GM12864 (cell line): ENCODE measurements at regions not wholly inside any gene's neighbourhood (a gene's known extent, or its start where the extent isn't known, plus 50 kb on each side); places are given as distances from the start of the nearest gene placed in this dataset.

ENCODE experiments used
- DNase-seq: peaks from one replicate; pipeline ENCODE4 v3.0.0-alpha.2; 2011; ENCODE audit warnings: low read depth
- H3K4me3 ChIP-seq: 2 replicates; pipeline ENCODE4 v1.5.1; 2011; ENCODE audit warnings: mild to moderate bottlenecking, low read depth, low read length, control low read depth
- CTCF ChIP-seq: IDR thresholded peaks from 2 replicates; pipeline ENCODE4 v1.5.1; 2011; ENCODE audit warnings: low read depth, mild to moderate bottlenecking, moderate library complexity, low read length, control low read depth, inconsistent platforms; ENCODE audit errors: missing control alignments

GRCh38 chr3:21256932-21257331 is 494.1 kb downstream of the ZNF385D start:
- DNase-seq: no peak
- H3K4me3 ChIP-seq: no peak overlapping the region
- TF ChIP-seq CTCF: no peak

- no peak for DNase-seq
- H3K4me3 ChIP-seq: no peak overlapping the region
- TF ChIP-seq CTCF: no peak
These were observed 512.3 kb downstream of the ZNF385D start for GRCh38 chr3:21238661-21239060.

- H3K4me3 ChIP-seq: no peak overlapping the region
- TF ChIP-seq CTCF: no peak
- no peak for DNase-seq
These were observed 513.4 kb downstream of the ZNF385D start for GRCh38 chr3:21237638-21238037.

GRCh38 chr3:21235491-21235890 is 515.5 kb downstream of the ZNF385D start:
- DNase-seq: no peak
- no peak for TF ChIP-seq CTCF
- H3K4me3 ChIP-seq: no peak overlapping the region

- DNase-seq: no peak
- no peak for TF ChIP-seq CTCF
- H3K4me3 ChIP-seq: no peak overlapping the region
These were observed 516.1 kb downstream of the ZNF385D start for GRCh38 chr3:21234933-21235332.

GRCh38 chr3:21229426-21230135 is 521.4 kb downstream of the ZNF385D start:
- no peak for DNase-seq
- no peak for TF ChIP-seq CTCF
- no peak overlapping the region for H3K4me3 ChIP-seq

GRCh38 chr3:21226086-21226485 is 524.9 kb downstream of the ZNF385D start:
- TF ChIP-seq CTCF: no peak
- no peak for DNase-seq
- H3K4me3 ChIP-seq: no peak overlapping the region
